ENCODE measurements at regions not wholly inside any gene's neighbourhood (a gene's known extent, or its start where the extent isn't known, plus 50 kb on each side); places are given as distances from the start of the nearest gene placed in this dataset.

GRCh38 chr10:20494474-20494873 is 402.6 kb downstream of the NEBL start:
- Mint-ChIP-seq H3K4me3 (ENCODE audit: low read depth) (no peak overlapping the region), H3K27me3 (no peaks in the 10 kb centered on the region), H3K4me1 (ENCODE audit: low read depth) (peaks cover 12% of the 10 kb centered on the region), H3K9me3 (ENCODE audit: low read depth) (peaks cover 18% of the 10 kb centered on the region), H3K27ac (no peak overlapping the region), H3K36me3 (ENCODE audit: insufficient read depth) (no peaks in the 10 kb centered on the region)
- no peak for DNase-seq (ENCODE audit: low spot score, unreplicated experiment)
- no peak for TF ChIP-seq CTCF (IDR thresholded peaks at IDR 0.05; ENCODE audit: unreplicated experiment)

GRCh38 chr10:20492447-20492846 is 404.7 kb downstream of the NEBL start:
- DNase-seq (ENCODE audit: low spot score, unreplicated experiment) = no peak
- Mint-ChIP-seq H3K9me3 (ENCODE audit: low read depth) (peaks cover 15% of the 10 kb centered on the region), H3K4me1 (ENCODE audit: low read depth) (peaks cover 12% of the 10 kb centered on the region), H3K27me3 (no peaks in the 10 kb centered on the region), H3K36me3 (ENCODE audit: insufficient read depth) (no peaks in the 10 kb centered on the region), H3K27ac (peak overlapping the region; percentile 21), H3K4me3 (ENCODE audit: low read depth) (no peak overlapping the region)
- TF ChIP-seq CTCF (IDR thresholded peaks at IDR 0.05; ENCODE audit: unreplicated experiment) = peak; percentile 38

- no peak overlapping the region for H3K27ac Mint-ChIP-seq
- H3K27me3 Mint-ChIP-seq = no peaks in the 10 kb centered on the region
- peaks cover 15% of the 10 kb centered on the region for H3K4me1 Mint-ChIP-seq (ENCODE audit: low read depth)
- H3K36me3 Mint-ChIP-seq (ENCODE audit: insufficient read depth) = no peaks in the 10 kb centered on the region
- TF ChIP-seq CTCF (IDR thresholded peaks at IDR 0.05; ENCODE audit: unreplicated experiment) = no peak
- peaks cover 12% of the 10 kb centered on the region for H3K9me3 Mint-ChIP-seq (ENCODE audit: low read depth)
- H3K4me3 Mint-ChIP-seq (ENCODE audit: low read depth) = no peak overlapping the region
- no peak for DNase-seq (ENCODE audit: low spot score, unreplicated experiment)
Measured at GRCh38 chr10:20489961-20490360, 407.1 kb downstream of the NEBL start.

- Mint-ChIP-seq H3K36me3 (ENCODE audit: insufficient read depth) (peaks cover under 1% of the 10 kb centered on the region), H3K4me1 (ENCODE audit: low read depth) (peaks cover 3% of the 10 kb centered on the region), H3K9me3 (ENCODE audit: low read depth) (peaks cover 2% of the 10 kb centered on the region), H3K4me3 (ENCODE audit: low read depth) (no peak overlapping the region), H3K27ac (no peak overlapping the region), H3K27me3 (no peaks in the 10 kb centered on the region)
- no peak for TF ChIP-seq CTCF (IDR thresholded peaks at IDR 0.05; ENCODE audit: unreplicated experiment)
- no peak for DNase-seq (ENCODE audit: low spot score, unreplicated experiment)
Measured at GRCh38 chr10:20486791-20487190, 410.3 kb downstream of the NEBL start.

- Mint-ChIP-seq H3K27ac (no peak overlapping the region), H3K4me1 (ENCODE audit: low read depth) (peaks cover 3% of the 10 kb centered on the region), H3K9me3 (ENCODE audit: low read depth) (peaks cover 8% of the 10 kb centered on the region), H3K27me3 (no peaks in the 10 kb centered on the region), H3K4me3 (ENCODE audit: low read depth) (no peak overlapping the region), H3K36me3 (ENCODE audit: insufficient read depth) (peaks cover 2% of the 10 kb centered on the region)
- DNase-seq (ENCODE audit: low spot score, unreplicated experiment) = no peak
- no peak for TF ChIP-seq CTCF (IDR thresholded peaks at IDR 0.05; ENCODE audit: unreplicated experiment)
Measured at GRCh38 chr10:20485554-20485953, 411.6 kb downstream of the NEBL start.
